ENCODE measurements at regions not wholly inside any gene's neighbourhood (a gene's known extent, or its start where the extent isn't known, plus 50 kb on each side); places are given as distances from the start of the nearest gene placed in this dataset.

- no peak for DNase-seq (ENCODE audit: low spot score)
Measured at GRCh38 chrX:155682834-155683233, 70.1 kb upstream of the TMLHE start.

- DNase-seq (ENCODE audit: low spot score), result no peak
Measured at GRCh38 chrX:155679715-155680114, 67.0 kb upstream of the TMLHE start.

DNA sequence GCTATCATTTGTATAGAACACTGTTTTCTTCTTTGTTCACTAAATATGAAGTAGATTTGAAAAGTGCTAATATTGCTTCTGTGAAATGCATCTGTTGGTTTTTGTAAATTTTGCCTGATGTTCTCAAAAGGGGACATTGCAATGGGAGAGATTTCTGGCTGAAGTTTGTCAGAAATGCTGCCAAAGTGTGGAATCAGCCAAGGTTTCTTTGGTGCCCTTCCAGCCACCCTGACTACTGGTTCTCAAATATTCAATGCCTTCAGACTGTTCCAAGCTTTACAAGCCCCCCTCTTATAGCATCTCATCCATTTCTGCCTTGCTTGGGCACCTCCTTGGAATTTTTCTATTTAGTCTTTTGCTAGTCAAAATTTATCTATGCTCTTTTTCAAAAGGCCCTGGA, 60.6 kb upstream of the TMLHE start:
- peak; percentile 1 for DNase-seq (ENCODE audit: low spot score)

DNA sequence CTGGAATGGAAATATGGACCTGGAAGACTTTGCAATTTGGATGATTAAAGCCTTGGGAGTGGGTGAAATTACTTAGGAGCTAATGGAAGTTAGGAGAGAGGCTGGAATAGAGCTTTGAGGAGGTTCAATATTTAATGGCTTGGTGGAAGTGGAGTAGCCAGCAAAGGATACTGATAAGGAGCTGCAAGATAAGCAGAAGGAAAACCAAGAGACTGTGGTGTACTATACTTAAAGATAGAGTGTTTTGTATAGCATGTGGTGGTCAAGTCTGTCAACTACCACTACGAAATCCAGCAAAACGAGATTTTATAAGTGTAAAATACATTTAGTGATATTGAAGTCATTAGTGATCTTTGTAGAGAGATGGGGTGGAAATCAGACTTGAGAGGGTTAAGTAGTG, 54.0 kb upstream of the TMLHE start:
- DNase-seq (ENCODE audit: low spot score), result no peak

Measured in Ammon's horn (tissue), 1 donor.